ENCODE measurements at regions not wholly inside any gene's neighbourhood (a gene's known extent, or its start where the extent isn't known, plus 50 kb on each side); places are given as distances from the start of the nearest gene placed in this dataset.
A peak's percentile ranks its signal among the peaks of the same experiment; 100 is the strongest.
"Not testable (repeated sequence)": the region's sequence is repeated elsewhere in the genome, so short reads cannot be mapped to it uniquely, and the experiment has no call there.

GRCh38 chrX:71822314-71822713 is 59.2 kb downstream of the CXorf49B start:
- in situ Hi-C loops (cut with HindIII; ENCODE audit: low sequenced_read_pairs); DNase-seq (ENCODE audit: low read depth): not testable (repeated sequence)

GRCh38 chrX:71823391-71824057 is 60.4 kb downstream of the CXorf49B start:
- no peak for TF ChIP-seq CTCF (IDR thresholded peaks at IDR 0.05; ENCODE audit: low read depth, low read length, missing control alignments)
- in situ Hi-C loops (cut with HindIII; ENCODE audit: low sequenced_read_pairs), result no loop called here
- no peak overlapping the region for H3K4me3 ChIP-seq (ENCODE audit: low read depth, low read length)
- no peak for DNase-seq (ENCODE audit: low read depth)

More at GRCh38 chrX:71822314-71822713, 59.2 kb downstream of the CXorf49B start:
- H3K4me3 ChIP-seq (ENCODE audit: low read depth, low read length), result not testable (repeated sequence)

GRCh38 chrX:71828086-71828485 is 64.9 kb downstream of the CXorf49B start:
- no peak for TF ChIP-seq CTCF (IDR thresholded peaks at IDR 0.05; ENCODE audit: low read depth, low read length, missing control alignments)
- no peak overlapping the region for H3K4me3 ChIP-seq (ENCODE audit: low read depth, low read length)
- in situ Hi-C loops (cut with HindIII; ENCODE audit: low sequenced_read_pairs), result no loop called here
- DNase-seq (ENCODE audit: low read depth), result no peak

- H3K4me3 ChIP-seq (ENCODE audit: low read depth, low read length); in situ Hi-C loops (cut with HindIII; ENCODE audit: low sequenced_read_pairs); DNase-seq (ENCODE audit: low read depth): not testable (repeated sequence)
These were observed 72.6 kb upstream of the NHSL2 start for GRCh38 chrX:71838092-71838491.

GRCh38 chrX:71846429-71846828 is 64.2 kb upstream of the NHSL2 start:
- no peak overlapping the region for H3K4me3 ChIP-seq (ENCODE audit: low read depth, low read length)
- peak; percentile 16 for DNase-seq (ENCODE audit: low read depth)
- in situ Hi-C loops (cut with HindIII; ENCODE audit: low sequenced_read_pairs), result no loop called here
- TF ChIP-seq CTCF (IDR thresholded peaks at IDR 0.05; ENCODE audit: low read depth, low read length, missing control alignments), result no peak

- TF ChIP-seq CTCF (IDR thresholded peaks at IDR 0.05; ENCODE audit: low read depth, low read length, missing control alignments), result no peak
These were observed 58.5 kb upstream of the NHSL2 start for GRCh38 chrX:71852182-71852581.

GRCh38 chrX:71859637-71860036 is 51.0 kb upstream of the NHSL2 start:
- peak; percentile 55 for TF ChIP-seq CTCF (IDR thresholded peaks at IDR 0.05; ENCODE audit: low read depth, low read length, missing control alignments)
- no peak overlapping the region for H3K4me3 ChIP-seq (ENCODE audit: low read depth, low read length)
- DNase-seq (ENCODE audit: low read depth), result peak; percentile 15
- in situ Hi-C loops (cut with HindIII; ENCODE audit: low sequenced_read_pairs), result no loop called here

More at GRCh38 chrX:71852182-71852581, 58.5 kb upstream of the NHSL2 start:
- in situ Hi-C loops (cut with HindIII; ENCODE audit: low sequenced_read_pairs), result no loop called here
- DNase-seq (ENCODE audit: low read depth), result no peak
- H3K4me3 ChIP-seq (ENCODE audit: low read depth, low read length), result no peak overlapping the region
